ENCODE measurements at regions not wholly inside any gene's neighbourhood (a gene's known extent, or its start where the extent isn't known, plus 50 kb on each side); places are given as distances from the start of the nearest gene placed in this dataset.
"Not testable (repeated sequence)": the region's sequence is repeated elsewhere in the genome, so short reads cannot be mapped to it uniquely, and the experiment has no call there.

DNA sequence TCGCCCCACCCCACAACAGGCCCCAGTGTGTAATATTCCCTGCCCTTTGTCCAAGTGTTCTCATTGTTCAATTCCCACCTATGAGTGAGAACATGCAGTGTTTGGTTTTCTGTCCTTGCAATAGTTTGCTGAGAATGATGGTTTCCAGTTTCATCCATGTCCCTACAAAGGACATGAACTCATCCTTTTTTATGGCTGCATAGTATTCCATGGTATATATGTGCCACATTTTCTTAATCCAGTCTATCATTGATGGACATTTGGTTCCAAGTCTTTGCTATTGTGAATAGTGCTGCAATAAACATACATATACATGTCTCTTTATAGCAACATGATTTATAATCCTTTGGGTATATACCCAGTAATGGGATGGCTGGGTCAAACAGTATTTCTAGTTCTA, 132.7 kb downstream of the SNX10 start:
- not testable (repeated sequence) for DNase-seq

DNA sequence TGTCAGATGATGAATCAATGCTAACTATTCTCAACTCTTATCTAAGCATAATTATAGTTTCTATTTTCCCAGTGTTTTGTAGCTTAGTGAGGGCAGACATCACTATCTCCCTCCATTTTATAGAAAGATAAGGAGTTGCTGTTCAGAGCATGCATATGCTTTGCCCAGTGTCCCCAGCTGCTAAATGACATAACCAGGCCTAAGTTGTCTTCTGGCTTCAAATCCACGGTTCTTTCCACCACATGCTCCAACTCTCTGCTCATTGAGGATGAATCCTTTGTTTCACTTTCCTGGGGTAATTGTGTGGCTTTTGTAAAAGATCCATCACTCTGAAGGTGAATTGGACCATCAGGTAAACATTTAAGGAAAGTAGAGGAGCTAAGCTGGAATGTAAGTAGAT, 134.0 kb downstream of the SNX10 start:
- peak; percentile 54 for DNase-seq

DNA sequence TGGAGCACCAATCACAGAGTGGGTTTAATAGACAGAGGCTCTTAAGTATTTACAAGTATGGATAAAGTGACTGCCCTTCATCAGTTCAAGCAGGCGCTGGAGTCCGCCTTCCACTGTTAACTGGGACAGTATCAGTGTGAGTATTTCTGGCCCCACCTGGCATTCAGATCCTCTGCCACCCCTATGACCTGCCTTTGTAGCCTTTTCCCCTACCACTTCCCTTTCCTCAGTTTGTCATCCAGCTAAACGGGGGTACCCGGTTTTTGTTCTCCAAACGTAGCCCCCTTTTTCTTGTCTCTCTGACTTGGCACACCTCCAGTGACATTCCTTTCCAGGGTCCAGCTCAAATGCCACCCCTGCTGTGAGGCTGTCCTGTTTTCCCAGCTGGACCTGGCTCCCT, 134.4 kb downstream of the SNX10 start:
- no peak for DNase-seq

DNA sequence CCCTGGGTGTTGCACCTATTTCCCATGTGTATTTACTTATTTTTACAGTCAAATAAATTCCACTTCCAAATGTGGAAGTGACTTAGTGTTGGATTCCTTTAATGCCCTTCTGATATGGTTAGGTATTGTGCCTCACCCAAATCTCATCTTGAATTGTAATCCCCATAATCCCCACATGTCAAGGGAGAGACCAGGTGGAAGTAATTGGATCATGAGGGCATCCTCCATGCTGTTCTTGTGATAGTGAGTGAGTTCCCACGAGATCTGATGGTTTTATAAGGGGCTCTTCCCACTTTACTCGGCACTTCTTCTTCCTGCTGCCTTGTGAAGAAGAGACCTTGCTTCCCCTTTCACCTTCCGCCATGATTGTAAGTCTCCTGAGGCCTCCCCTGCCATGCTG, 136.9 kb downstream of the SNX10 start:
- DNase-seq: no peak

DNA sequence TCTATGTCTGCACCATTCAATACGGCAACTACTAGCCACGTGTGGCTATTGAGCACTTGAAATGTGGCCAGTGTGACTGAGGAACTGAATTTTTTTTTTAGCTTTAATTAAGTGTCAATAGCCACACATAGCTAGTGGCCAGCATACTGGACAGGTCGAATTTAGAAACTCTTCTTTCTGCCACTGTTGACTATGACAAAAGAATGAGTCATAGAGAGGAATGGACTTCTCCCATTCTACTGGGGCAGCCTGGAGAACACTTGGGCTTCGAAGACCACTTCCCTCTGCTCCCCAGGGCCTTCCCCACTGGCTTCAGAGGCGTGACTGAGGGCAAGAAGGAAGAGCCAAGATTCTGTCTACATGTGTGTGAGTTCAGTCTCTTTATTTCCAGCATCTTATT, 137.5 kb downstream of the SNX10 start:
- DNase-seq: no peak

DNA sequence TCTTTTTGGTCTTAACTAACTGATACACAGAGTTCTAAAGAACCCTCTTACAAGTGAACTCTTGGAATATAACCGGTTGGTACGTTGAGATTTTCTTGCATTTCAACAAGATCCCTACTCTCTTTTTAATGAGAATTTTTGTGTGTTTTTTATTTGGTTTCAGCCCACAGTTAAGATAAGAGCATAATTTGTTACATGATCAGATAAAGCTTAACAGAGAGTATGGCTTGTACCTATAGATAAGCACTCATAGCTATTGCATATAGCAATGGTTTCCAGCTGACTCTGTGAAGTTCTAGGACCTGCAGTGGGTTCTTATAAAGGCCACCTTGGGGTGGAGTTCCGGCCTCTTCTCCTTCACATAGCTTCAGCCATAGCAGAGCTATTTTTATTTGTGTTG, 143.3 kb downstream of the SNX10 start:
- DNase-seq: no peak

DNA sequence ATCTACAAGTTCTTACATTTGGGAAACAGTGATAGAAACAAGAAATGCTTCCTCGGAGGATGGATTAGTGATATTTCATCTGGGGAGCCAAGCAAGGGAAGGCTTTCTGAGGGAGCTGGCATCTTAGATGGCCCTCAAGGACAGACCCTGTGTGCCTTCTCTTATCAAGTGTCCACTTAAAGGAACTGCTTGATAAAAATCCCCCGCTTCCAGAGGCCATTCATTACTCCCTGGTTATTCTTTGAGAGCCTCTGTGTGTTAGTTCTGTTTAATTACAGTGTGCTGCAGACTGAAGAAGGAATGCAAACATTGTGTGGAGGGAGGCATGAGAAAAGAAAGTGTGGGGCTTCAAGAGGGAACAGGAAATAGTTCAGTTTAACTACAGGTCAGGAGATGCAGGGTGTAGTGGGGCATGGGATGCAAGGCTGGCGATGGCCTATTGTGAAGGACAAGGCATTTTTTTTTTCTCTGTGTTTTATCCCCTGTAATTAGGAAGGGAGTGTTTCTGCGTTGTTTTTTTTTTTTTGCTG, 145.4 kb downstream of the SNX10 start:
- DNase-seq: no peak

DNA sequence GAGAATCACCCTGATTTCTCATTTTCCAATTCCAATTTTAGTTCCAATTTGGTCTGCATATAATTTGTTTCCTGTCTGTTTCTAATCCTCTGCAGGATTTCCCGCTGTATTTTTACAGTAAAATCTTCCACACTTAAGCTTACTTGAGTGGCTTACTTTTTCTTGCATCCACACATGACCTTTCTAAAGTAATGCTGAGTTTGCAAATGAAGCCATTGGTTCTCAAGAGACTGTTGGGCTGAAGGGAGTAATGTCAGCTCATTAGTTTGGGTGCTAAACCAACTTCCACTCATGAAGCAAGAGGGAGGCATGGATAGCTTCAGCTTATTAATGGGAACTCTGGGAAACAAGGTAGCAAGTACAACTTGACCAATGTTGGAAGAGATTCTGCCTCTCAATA, 146.4 kb downstream of the SNX10 start:
- DNase-seq: no peak

DNA sequence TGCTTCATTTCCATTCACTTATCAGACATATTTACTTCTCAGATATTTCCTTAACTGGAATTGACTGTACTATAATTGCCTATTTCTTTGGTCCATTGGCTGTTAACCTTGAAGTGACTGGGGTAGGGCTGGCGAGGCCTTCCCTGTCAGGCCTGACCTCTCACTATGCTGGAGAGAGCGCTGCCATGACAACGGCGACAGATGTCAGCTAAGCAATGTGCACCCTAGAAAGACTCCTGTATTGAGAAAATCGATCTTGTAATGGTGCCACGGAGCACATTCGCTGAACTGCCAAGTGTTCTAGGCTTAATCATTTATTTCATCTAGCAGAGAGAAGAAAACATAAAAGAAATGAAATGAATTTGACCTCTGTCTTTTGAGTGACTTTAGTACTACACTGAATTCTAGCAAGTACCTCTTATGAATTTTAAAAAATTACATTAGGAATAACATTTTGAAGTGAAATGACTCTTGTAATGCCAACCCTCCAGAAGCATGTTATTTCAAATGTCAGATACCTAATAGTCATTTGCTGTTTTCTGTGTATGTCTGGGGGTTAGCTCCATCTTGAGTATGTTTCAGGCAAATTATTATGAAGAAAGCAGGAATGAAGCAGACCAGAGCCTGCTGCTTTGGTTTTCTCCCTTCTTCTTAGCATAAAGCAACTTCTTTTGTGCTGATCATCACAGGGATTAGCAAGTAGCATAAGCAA, 148.0 kb downstream of the SNX10 start:
- no peak for DNase-seq

DNA sequence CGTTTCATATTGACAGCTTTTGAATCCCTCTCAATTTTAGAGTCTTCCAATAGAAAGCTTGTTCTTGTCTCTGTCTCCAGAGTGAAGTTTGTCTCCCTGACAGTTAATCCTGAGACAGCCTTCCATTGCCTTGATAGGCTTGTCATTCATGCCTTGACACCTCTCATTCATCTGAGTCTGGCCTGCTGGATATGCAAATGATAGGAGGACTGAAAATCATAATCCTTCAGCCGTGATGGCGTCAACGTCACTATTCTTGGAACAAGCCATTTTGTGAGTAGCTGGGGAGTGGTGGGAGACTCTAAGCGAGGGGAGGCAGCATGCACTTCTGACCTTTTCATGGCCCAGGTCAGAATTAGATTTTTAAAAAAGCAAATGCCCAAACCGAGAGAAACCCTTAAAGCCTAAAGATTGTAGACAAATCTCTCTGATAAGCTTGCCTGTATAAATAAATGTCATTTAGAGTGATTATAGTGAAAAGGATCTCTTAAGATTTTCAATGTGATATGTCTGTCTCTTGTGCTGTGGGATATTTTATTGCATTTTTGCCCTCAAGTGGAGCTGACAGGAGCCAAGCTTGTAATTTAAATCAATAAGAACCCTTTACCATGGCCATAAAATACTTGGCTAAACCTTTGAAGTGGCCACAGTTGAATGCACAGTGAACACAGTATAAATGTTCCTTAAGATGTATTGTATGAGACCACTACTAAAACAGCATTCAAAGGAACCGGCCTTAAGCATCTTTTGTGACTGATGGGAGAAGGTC, 148.8 kb downstream of the SNX10 start:
- DNase-seq: peak; percentile 55

DNA sequence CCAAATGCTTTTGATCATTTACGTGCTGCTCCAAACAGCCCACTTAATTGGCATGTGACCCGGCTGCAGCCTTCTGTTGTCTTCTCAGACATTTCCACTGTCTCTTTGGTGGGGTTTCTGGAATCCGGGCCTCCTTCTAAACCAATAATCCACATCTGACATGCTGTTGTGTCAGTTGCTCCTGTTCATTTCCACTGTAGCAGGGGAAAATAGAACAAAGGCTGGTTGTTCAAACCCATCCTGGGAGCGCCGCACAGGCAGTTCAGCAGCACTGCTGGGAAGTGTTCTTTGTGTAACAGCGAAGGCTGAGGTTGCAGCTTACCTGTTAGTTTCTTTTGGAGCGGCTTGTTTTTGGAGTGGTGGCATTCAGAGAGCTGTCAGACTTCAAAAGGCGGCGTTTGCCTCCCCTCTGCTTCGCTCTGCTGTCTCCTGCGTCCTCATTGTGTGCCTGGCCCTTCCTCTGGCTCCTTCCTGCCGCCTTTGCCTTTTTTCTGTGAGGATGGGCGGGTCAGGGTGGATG, 149.4 kb downstream of the SNX10 start:
- DNase-seq: no peak

DNA sequence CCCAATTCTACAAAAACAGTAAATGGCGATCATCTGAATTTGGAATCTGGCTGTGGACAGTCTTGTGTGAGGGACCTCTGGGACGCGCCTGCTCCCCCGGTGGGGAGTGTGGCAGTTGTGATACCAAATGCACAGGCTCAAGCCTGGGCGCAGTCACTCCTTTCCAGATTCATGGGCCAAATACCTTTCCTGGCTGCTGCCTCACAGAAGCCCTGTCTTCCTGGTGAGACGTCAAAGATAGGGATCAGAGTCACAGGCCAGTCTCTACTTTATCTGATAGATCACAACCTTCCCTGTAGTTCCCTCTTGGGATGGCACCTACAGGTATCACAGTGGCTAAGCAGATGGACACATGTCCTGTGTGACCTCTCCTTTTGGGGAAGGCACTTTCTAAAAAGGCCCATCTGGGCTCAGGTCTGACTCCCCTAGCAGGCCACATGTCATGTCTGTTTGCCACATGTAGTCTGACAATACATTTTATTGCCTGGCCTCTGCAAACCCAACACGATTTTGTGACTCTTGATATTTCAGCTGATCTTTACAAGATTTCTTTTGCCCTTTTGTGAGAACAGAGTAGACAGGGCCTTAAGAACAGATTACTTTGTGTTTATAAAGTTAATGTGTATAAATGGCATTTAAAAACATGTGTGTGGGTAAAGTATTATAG, 150.1 kb downstream of the SNX10 start:
- DNase-seq: no peak

DNA sequence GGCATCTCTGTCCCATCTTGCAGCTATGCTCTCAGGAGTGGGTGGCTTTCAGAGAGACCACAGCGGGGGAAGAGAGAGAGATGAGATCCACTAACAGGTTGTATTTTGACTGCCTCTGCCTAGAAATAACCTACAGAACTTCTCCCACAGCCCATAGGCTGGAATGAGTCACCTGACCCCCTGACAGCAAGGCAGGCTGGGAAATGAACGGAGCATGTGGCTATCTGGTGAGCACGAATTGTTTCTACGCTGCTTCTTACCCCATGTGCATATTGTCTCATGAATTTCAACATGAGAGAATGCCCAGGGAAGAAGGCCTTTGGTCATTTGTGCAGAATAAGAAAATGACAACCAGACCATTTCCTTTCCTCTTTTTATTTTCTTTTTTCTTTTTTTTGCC, 151.3 kb downstream of the SNX10 start:
- no peak for DNase-seq

DNA sequence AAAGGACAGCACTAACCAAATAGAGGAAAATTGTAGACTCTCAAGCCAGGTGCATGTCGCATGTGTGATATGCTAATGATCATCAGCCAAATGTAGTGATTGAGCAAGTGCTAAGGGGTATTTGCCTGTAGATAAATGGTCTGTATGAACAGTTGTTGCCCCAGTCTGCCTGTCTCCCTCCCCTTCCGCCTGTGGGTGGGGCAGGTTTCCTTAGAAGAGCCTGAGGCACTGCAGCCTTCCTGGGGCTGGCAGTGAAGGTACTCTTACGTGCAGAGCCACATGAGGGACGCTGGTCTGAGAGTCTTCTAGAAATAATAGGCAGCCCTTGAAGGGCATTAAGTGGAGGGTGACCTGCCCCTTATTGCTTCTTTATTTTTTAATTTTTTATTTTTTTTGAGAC, 152.1 kb downstream of the SNX10 start:
- DNase-seq: no peak

DNA sequence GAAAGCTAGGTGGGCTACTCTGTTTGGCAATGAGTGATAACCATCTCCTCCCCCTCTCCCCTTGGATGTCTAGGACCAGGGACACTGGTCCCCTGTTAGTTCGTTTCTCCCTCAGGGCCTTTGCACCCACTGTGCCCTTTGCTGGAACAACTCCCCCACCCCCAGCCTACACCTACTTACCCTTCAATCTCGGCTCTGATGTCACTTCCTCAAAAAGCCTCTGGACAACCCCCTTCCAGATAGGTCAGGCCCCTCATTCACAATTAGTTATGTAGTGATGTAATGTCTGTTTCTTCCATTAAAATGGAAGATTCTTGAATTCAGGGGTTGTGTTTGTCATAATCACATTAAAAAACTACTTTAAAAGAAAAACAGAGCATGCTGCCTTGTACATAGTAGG, 152.9 kb downstream of the SNX10 start:
- no peak for DNase-seq

DNA sequence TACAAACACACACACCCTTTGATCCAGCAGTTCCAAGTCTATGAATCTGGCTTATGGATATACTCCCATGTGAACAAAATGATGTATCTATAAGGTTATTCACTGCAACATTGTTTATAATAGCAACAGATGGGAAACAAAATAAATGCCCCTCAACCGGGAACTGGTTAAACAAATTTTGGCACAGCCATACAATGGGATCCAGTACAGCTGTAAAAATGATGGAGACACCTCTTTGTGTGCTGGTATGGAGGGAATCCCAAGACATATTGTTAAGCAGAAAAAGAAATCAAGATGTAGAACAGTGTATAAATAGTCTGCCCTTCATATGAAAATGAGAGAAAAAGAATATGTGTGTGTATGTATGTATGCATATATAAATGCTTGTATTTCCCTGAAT, 155.5 kb downstream of the SNX10 start:
- no peak for DNase-seq

DNA sequence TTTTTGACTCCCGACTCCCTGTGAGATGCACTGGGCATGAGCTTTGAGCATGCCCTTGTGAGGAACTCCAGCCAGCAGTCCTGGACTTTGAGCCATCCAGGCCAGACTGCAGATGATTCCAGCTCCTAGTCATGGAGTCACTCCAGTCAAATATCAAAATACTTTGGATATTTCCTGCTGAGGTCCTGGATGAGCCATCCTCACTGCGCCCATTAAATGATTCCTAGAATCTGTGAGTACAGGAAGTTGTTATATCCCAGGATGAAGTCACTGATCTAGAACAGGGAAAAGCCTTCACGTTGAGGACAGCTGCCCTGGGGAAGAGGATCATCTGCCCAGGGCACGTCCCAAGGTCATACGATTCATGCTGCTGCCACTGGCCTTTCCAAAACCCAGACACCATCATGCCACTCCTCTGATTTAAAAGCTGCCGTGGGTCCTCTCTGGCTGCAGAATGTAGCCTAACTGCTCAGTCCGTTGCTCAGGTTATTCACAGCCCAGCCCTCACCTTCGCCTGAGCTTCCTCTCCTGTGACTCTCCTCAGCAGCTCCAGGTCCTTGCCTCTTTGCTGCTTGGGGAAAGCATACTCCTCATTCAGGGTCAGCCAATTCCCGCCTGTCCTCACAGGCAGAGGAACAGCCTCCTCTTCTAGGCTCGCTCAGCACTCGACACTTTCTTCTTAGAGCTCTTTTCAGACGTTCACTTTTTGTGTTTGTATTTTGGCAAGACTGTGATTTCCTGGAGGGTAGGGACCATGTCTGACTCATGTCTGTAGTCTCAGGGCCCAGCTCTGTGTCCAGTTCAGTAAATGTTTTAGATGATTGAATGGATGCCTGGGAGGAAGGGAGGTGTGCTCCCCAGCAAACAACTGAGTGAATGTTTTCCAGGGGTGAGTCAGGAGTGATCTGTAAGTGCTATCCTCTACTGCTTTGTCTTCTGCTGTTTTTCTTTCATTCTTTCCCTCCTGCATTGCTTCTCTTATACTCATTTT, 157.8 kb downstream of the SNX10 start:
- no peak for DNase-seq

DNA sequence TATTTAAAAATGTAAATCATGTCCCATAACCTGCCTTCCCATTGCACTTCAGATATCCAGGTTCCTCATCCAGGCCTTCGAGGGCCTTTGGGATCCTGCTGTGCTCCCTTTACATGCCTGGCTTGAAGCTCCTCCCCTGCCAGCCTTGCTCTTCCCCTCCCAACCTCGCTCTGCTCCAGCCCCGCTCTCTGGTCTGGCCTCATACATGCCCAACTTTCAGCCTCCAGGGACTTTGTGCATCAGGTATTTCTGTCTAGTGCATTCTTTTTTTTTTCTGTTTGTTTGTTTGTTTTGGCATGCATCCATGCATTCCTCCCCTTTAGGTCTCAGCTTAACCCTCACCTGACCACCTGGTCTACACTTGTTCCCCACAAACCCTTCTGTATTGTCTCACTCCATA, 160.3 kb downstream of the SNX10 start:
- DNase-seq: peak; percentile 13

DNA sequence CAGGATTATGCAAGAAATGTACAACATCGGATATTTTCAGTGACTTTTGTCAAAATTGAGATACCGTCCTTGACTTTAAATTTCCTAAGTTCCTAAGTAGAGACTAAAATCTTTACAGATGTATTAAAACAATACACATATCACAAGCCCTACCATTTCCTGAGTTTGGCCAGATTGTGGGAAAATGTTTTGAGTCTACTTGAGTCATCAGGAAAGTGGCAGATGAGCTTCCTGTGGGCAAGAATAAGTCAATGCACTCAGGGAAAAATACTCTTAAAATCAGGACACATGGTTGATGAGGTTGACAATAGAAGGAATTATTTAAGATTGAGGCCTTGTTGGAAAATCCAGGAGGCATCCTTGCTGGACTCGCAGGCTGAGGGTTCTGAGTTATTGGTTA, 162.5 kb downstream of the SNX10 start:
- DNase-seq: no peak

DNA sequence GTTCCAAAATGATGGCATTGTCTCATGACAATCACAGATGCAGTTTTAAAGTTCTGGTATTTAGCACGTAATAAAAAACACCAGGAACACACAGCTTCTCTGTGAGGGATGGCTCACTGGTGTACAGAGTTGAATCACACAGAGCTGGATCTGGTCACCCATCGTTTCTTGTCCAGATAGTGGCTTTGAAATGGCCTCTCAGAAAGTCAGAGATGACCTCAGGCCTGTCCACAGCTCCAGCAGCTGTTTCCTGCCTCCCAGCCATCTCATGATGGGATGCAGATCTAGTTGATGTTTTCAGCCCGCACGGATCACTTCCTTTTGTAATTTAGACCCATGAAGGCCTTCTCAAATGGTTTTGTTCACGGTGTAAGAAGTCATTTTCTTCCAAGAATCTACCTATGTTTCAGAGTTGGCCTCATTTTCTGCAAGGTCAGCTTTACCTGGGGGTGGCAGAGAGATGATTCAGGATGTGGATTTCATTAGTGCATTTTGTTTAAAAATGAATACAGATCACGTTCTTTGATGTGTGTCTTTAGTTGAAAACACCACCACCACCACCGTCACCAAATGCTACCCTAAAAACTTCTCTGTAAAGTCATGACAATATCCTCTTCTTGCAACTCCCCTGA, 166.2 kb downstream of the SNX10 start:
- DNase-seq: no peak

DNA sequence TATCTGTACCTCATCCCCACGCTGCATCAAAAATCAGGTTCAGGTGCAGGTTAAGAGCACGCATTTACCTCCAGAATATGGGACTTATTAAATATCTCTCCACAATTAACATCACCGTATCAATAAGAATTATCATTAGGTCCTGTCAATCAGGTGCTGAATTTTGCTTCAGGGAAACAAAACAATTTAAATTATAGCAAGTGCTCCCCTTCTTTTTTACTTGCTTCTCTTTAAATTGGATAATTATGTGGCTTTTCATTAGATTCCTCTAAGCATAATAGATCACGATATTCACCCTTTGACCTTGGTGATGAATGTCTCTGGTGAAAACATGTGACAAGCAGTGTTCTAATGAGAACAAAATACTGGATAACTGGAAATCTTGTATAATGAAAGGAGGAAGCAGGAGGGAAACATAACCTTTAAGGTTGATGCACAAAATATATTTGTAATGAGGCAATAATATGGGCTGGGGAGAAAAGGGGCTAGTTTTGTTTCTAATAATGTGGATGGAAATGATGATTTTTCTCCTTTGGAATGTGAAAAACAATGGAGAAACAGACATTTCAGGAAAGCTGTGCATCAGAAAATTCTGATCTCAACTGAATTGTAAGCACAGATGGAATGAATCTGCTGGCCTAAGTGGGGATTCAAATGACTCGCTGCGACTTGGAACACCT, 166.9 kb downstream of the SNX10 start:
- no peak for DNase-seq

All from NCI-H2029 treated with DMSO at 0.1 percent for 48 hours (cell line).